Endothelial cell of umbilical vein (primary cell): ENCODE measurements at regions not wholly inside any gene's neighbourhood (a gene's known extent, or its start where the extent isn't known, plus 50 kb on each side); places are given as distances from the start of the nearest gene placed in this dataset.

Experiments used
- BruUV-seq: library from RNA; stranded (reverse); fragments of 400-500 nt; replicated peaks from 2 replicates; lab custom pipeline; 2021; lab: Mats Ljungman, UMichigan
- CTCF ChIA-PET: fragments of 300-600, 350-600 bp; sonication (Branson Sonifier 250); formaldehyde crosslinking; loops from one replicate; lab custom pipeline; 2021; ENCODE audit warnings: antibody characterized with exemption, inconsistent platforms; lab: Charles Lee
- POLR2A ChIA-PET: fragments of 300-600, 350-600 bp; sonication (Branson Sonifier 250); formaldehyde crosslinking; loops from one replicate; lab custom pipeline; 2021; ENCODE audit warnings: antibody characterized with exemption, inconsistent platforms; lab: Charles Lee
- DNase-seq: peaks from one replicate; pipeline ENCODE4 v3.0.0-alpha.2; 2011; ENCODE audit warnings: low read depth, low spot score
- FAIRE-seq: peaks from 2 replicates; lab custom pipeline; 2011; peaks lifted over from hg19 to GRCh38; lab: Jason Lieb, UNC
- H2AFZ ChIP-seq: 2 replicates; pipeline ENCODE4 v1.6.0; 2012; ENCODE audit warnings: low read depth, low read length, control low read depth, inconsistent platforms
- H3K27ac ChIP-seq: 2 replicates; pipeline ENCODE4 v1.5.1; 2011; ENCODE audit warnings: low read depth, mild to moderate bottlenecking, control low read depth, low read length, moderate library complexity; ENCODE audit not compliant: insufficient read depth
- H3K27me3 ChIP-seq, 2 experiments: 2 replicates each; pipeline versions ENCODE4 v1.6.0 to v1.6.1; 2011; ENCODE audit warnings: low read length in 2 of 2, mixed read lengths in 1 of 2; ENCODE audit not compliant: control insufficient read depth in 2 of 2, insufficient read depth in 2 of 2
- H3K36me3 ChIP-seq, 2 experiments: 2 replicates in 1 of 2; 3 replicates in 1 of 2; pipeline ENCODE4 v1.5.1; 2011; ENCODE audit warnings: low read length in 2 of 2, mild to moderate bottlenecking in 1 of 2, moderate library complexity in 1 of 2; ENCODE audit not compliant: control insufficient read depth in 2 of 2, insufficient read depth in 2 of 2; ENCODE audit errors: extremely low read depth in 1 of 2
- H3K4me1 ChIP-seq: 3 replicates; pipeline ENCODE4 v1.5.1; 2011; ENCODE audit warnings: mild to moderate bottlenecking, low read length; ENCODE audit not compliant: control insufficient read depth, insufficient read depth; ENCODE audit errors: extremely low read depth
- H3K4me2 ChIP-seq: 2 replicates; pipeline ENCODE4 v1.6.1; 2011; ENCODE audit warnings: low read length, control low read depth, mixed read lengths; ENCODE audit not compliant: insufficient read depth
- H3K4me3 ChIP-seq, 3 experiments: fragments of 200-600 bp in 1 of 3; sonication (generic), shearing (Covaris generic) in 1 of 3; replicated peaks in 1 of 3; 2 replicates each; pipeline ENCODE4 v1.5.1; 2011 to 2016; ENCODE audit warnings: control low read depth in 3 of 3, low read length in 3 of 3, mild to moderate bottlenecking in 2 of 3, inconsistent platforms in 1 of 3, low read depth in 1 of 3, moderate library complexity in 1 of 3; ENCODE audit not compliant: insufficient read depth in 1 of 3
- H3K79me2 ChIP-seq: 2 replicates; pipeline ENCODE4 v1.6.0; 2012; ENCODE audit warnings: low read length, inconsistent platforms; ENCODE audit not compliant: control insufficient read depth, insufficient read depth
- H3K9ac ChIP-seq: replicated peaks from 2 replicates; pipeline ENCODE3; 2011; ENCODE audit warnings: low read length, control low read depth; ENCODE audit not compliant: insufficient read depth; ENCODE audit errors: extremely low read depth
- H3K9me1 ChIP-seq: replicated peaks from 3 replicates; pipeline ENCODE4 v1.6.0; 2011; ENCODE audit warnings: mild to moderate bottlenecking, low read length; ENCODE audit not compliant: control insufficient read depth, insufficient read depth; ENCODE audit errors: extremely low read depth
- H3K9me3 ChIP-seq: replicated peaks from 2 replicates; pipeline ENCODE4 v1.5.1; 2012; ENCODE audit warnings: low read length, inconsistent platforms; ENCODE audit not compliant: control insufficient read depth, insufficient read depth
- H4K20me1 ChIP-seq: replicated peaks from 2 replicates; pipeline ENCODE3; 2011; ENCODE audit warnings: mild to moderate bottlenecking, low read length; ENCODE audit not compliant: control insufficient read depth, insufficient read depth; ENCODE audit errors: extremely low read depth
- EZH2 ChIP-seq: IDR thresholded peaks from 2 replicates; pipeline ENCODE4 v1.6.1; 2012; ENCODE audit warnings: borderline replicate concordance, low read depth, mild to moderate bottlenecking, moderate library complexity, low read length, inconsistent platforms; ENCODE audit not compliant: severe bottlenecking
- FOS ChIP-seq: IDR thresholded peaks from 2 replicates; pipeline ENCODE4 v1.6.1; 2011; ENCODE audit warnings: mild to moderate bottlenecking, low read length, moderate library complexity, borderline replicate concordance; ENCODE audit not compliant: insufficient read depth
- MYC ChIP-seq: IDR thresholded peaks from one replicate; pipeline ENCODE4 v1.6.1; 2011; ENCODE audit warnings: mild to moderate bottlenecking, low read depth, low read length
- POLR2AphosphoS5 ChIP-seq: IDR thresholded peaks from 2 replicates; pipeline ENCODE4 v1.6.1; 2012; ENCODE audit warnings: low read depth, mild to moderate bottlenecking, control low read depth, low read length, moderate library complexity; ENCODE audit not compliant: insufficient read depth
- dilution Hi-C: fragments of 300-500 bp; cut with MboI; formaldehyde crosslinking; loops from one replicate; pipeline ENCODE4 v1.15.0; 2019; ENCODE audit warnings: low sequenced_read_pairs; ENCODE audit not compliant: extremely low pct_ligation_motif_present
- intact Hi-C: fragments of 100-400 bp; cut with micrococcal nuclease; formaldehyde crosslinking; loops from one replicate; pipeline ENCODE4 v1.10.0; 2022
- TF ChIP-seq, protein P1 (sequence below): IDR thresholded peaks from 2 replicates; pipeline ENCODE4 v1.6.1; 2011; ENCODE audit not compliant: insufficient read depth, insufficient read length

DNA sequence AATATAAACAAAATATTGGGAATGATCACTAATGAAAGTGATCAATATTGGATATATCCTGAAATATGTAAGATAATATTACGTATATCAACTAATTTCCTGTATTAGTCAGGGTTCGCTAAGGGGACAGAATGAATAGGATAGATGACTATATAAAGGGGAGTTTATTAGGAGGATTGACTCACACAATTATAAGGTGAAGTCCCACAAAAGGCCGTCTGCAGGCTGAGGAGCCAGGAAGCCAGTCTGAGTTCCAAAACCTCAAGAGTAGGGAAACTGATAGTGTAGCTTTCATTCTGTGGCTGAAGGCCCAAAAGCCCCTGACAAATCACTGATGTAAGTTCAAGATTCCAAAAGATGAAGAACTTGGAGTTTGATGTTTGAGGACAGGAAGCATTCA lies 561.1 kb downstream of the PRDM9 start:
- BruUV-seq, result no TSS peak
- CTCF ChIA-PET, result no interaction called here
- dilution Hi-C loops, result no loop called here

DNA sequence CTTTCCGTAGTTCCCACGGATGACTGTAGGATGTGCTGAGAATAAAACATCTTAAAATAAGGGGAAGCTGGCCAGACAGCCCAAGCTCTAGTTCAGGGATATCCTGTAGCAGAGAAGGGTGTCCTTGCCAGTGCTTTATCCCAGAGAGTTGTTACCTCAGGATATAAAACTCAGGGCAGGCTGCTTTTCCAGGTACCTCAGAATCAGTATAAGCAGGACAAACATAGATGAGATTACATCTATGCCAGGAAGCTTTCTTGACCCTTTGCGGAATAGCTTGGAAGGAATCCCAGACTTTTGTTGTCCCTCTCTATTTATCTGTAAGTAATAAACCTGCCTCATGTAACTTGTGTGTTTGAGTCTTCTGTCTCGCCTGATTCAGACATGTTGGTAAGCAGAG lies 565.7 kb downstream of the PRDM9 start:
- Histone ChIP-seq H4K20me1 (no peaks in the 10 kb centered on the region), H3K4me3 (no peak overlapping the region), H3K9ac (no peak overlapping the region), H3K27ac (no peak overlapping the region), H3K4me2 (no peak overlapping the region), H3K36me3 (no peaks in the 10 kb centered on the region), H3K9me1 (no peaks in the 10 kb centered on the region), H3K79me2 (no peaks in the 10 kb centered on the region), H3K9me3 (peaks cover 2% of the 10 kb centered on the region), H2AFZ (no peak overlapping the region), H3K4me1 (no peaks in the 10 kb centered on the region), H3K27me3 (no peaks in the 10 kb centered on the region)
- TF ChIP-seq, protein P1, sequence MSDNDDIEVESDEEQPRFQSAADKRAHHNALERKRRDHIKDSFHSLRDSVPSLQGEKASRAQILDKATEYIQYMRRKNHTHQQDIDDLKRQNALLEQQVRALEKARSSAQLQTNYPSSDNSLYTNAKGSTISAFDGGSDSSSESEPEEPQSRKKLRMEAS, result no peak
- TF ChIP-seq FOS (no peak), POLR2AphosphoS5 (no peak), MYC (no peak)
- DNase-seq, result no peak
- ChIA-PET CTCF (no interaction called here), POLR2A (no interaction called here)
- no peak for FAIRE-seq
- dilution Hi-C loops (no loop called here), intact Hi-C loops (no loop called here)
- BruUV-seq, result no TSS peak

More for the DNA sequence above, 561.1 kb downstream of the PRDM9 start:
- Histone ChIP-seq H3K27ac (no peak overlapping the region), H4K20me1 (no peaks in the 10 kb centered on the region), H3K79me2 (no peaks in the 10 kb centered on the region), H3K4me1 (no peaks in the 10 kb centered on the region), H3K9ac (no peak overlapping the region), H3K27me3 (no peaks in the 10 kb centered on the region), H2AFZ (no peak overlapping the region), H3K9me1 (no peaks in the 10 kb centered on the region), H3K36me3 (no peaks in the 10 kb centered on the region), H3K4me2 (no peak overlapping the region), H3K9me3 (peaks cover 2% of the 10 kb centered on the region), H3K4me3 (no peak overlapping the region)
- FAIRE-seq, result no peak
- TF ChIP-seq FOS, result no peak
- no peak for TF ChIP-seq EZH2
- no peak for DNase-seq
- intact Hi-C loops, result no loop called here
- POLR2A ChIA-PET, result no interaction called here
